ENCODE measurements at regions not wholly inside any gene's neighbourhood (a gene's known extent, or its start where the extent isn't known, plus 50 kb on each side); places are given as distances from the start of the nearest gene placed in this dataset.

- intact Hi-C loops (cut with DNase I), result no loop called here
- WGBS, 2 donors, result 65 to 81% methylated on average over 1 of the region's 1 CpG
- no peak for ATAC-seq
These were observed 355.7 kb downstream of the LRRC70 start for GRCh38 chr5:62934319-62934718.

DNA sequence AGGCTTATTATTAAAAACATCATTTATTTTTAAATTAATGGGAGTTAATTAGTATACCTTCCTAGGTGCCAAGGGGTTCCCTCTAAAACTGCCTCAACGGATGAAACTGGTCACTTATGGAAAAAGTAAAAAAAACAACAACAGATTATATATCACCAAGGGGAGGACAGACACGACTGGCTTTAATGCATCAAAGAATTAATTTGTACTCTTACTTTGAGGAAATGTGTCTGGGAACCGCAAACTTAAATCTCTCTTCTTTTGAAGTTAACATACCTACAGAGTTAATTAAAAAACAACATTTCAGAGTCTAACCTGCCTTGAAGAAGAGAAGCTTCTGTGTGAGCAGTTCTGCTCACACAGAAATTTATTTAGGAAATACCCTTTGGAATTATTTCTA, 354.6 kb downstream of the LRRC70 start:
- H3K9me3 ChIP-seq, result no peaks in the 10 kb centered on the region
- no peaks in the 10 kb centered on the region for H3K36me3 ChIP-seq (replicated peaks in 1 of 2; ENCODE audit: insufficient read depth in 1 of 2, low read depth in 2 of 2)
- DNase-seq (no peak), ATAC-seq (no peak)
- TF ChIP-seq, protein P1, sequence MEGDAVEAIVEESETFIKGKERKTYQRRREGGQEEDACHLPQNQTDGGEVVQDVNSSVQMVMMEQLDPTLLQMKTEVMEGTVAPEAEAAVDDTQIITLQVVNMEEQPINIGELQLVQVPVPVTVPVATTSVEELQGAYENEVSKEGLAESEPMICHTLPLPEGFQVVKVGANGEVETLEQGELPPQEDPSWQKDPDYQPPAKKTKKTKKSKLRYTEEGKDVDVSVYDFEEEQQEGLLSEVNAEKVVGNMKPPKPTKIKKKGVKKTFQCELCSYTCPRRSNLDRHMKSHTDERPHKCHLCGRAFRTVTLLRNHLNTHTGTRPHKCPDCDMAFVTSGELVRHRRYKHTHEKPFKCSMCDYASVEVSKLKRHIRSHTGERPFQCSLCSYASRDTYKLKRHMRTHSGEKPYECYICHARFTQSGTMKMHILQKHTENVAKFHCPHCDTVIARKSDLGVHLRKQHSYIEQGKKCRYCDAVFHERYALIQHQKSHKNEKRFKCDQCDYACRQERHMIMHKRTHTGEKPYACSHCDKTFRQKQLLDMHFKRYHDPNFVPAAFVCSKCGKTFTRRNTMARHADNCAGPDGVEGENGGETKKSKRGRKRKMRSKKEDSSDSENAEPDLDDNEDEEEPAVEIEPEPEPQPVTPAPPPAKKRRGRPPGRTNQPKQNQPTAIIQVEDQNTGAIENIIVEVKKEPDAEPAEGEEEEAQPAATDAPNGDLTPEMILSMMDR (IDR thresholded peaks at IDR 0.05), result no peak
- TF ChIP-seq POLR2A (IDR thresholded peaks at IDR 0.05), result no peak
- H3K4me3 ChIP-seq, result no peak overlapping the region
- intact Hi-C loops (cut with DNase I), result no loop called here
- H3K27me3 ChIP-seq, result no peaks in the 10 kb centered on the region
- H3K27ac ChIP-seq, result no peak overlapping the region
- peaks cover 10% of the 10 kb centered on the region for H3K4me1 ChIP-seq
- 61 to 68% methylated on average over 3 of the region's 3 CpGs for WGBS, 2 donors

More at GRCh38 chr5:62934319-62934718, 355.7 kb downstream of the LRRC70 start:
- TF ChIP-seq, protein P1 (IDR thresholded peaks at IDR 0.05), result no peak
- no peak for TF ChIP-seq POLR2A (IDR thresholded peaks at IDR 0.05)
- Histone ChIP-seq H3K27me3 (no peaks in the 10 kb centered on the region), H3K9me3 (no peaks in the 10 kb centered on the region), H3K4me1 (peaks cover 12% of the 10 kb centered on the region), H3K27ac (no peak overlapping the region), H3K36me3 (replicated peaks in 1 of 2; ENCODE audit: insufficient read depth in 1 of 2, low read depth in 2 of 2) (no peaks in the 10 kb centered on the region), H3K4me3 (no peak overlapping the region)
- DNase-seq, result no peak

DNA sequence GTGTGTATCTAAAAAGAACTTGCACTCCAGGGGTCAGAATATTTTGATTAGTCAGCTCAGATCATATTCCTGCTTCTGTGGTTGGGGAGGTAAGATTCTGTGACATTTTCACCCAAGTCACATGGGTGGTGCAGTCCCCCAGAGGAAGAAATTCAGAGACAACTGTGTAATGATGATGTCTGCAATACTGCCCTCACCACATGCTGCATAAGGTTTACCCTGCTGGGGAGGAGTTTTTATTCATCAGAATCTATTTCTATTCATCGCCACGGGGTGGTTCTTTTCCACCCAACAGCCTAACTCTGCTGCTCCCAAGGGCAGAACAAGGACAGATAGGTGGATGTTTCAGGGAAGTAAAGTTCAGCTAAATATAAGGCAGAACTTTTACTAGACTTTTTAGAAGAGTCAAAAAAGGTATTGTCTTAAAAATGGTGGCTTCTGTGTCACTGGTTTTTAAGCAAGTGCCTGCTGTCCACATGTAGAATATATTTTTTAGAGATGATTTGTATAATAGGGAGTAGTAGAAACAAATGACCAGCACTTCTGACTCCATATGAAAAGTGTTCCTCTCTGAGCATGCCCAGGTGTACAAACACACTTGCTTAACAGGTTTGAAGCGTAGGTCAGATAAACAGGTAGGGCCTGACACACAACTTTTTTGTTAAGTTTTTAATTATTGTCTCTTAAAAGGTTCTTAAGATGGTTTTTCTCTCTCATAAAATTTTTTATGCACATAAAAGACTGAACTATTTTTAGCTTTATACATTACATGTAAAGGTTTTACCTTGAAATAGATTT, 352.7 kb downstream of the LRRC70 start:
- no peak for ATAC-seq
- Histone ChIP-seq H3K9me3 (no peaks in the 10 kb centered on the region), H3K27ac (peak overlapping the region in 1 of 4 donors; percentile 12), H3K4me3 (no peak overlapping the region), H3K27me3 (no peaks in the 10 kb centered on the region), H3K36me3 (replicated peaks in 1 of 2; ENCODE audit: insufficient read depth in 1 of 2, low read depth in 2 of 2) (no peaks in the 10 kb centered on the region), H3K4me1 (no peaks in the 10 kb centered on the region)
- DNase-seq, result peak in 1 of 4 donors; percentile 11
- no peak for TF ChIP-seq POLR2A (IDR thresholded peaks at IDR 0.05)
- TF ChIP-seq, protein P1 (IDR thresholded peaks at IDR 0.05), result no peak
- intact Hi-C loops (cut with DNase I), result no loop called here
- 19 to 20% methylated on average over 3 of the region's 3 CpGs for WGBS, 2 donors

DNA sequence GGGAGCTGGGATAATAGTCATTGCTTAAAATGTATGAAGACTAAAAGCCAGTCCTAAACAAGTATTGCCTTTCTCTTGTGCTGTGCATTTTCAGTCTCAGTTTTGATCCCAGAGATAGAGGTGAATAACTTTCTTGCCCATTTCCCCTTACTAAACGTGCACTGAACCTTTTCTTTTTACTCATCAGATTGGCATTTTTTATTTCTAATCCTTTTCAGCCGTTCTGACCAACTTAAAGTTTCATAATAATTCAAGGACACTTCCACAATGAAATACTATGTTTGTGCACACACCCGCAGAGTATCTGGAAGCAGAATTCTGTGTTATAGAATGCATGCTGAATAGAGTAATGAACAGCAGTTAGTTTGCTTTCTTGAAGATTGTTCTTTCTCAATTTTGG, 343.6 kb downstream of the LRRC70 start:
- intact Hi-C loops (cut with DNase I), result no loop called here
- H3K27ac ChIP-seq, result no peak overlapping the region
- no peak for ATAC-seq
- WGBS, 2 donors, result 26% methylated on average over 3 of the region's 3 CpGs
- H3K27me3 ChIP-seq, result no peaks in the 10 kb centered on the region
- DNase-seq, result no peak
- no peaks in the 10 kb centered on the region for H3K9me3 ChIP-seq
- no peaks in the 10 kb centered on the region for H3K4me1 ChIP-seq
- no peaks in the 10 kb centered on the region for H3K36me3 ChIP-seq (replicated peaks in 1 of 2; ENCODE audit: insufficient read depth in 1 of 2, low read depth in 2 of 2)
- no peak for TF ChIP-seq POLR2A (IDR thresholded peaks at IDR 0.05)
- TF ChIP-seq, protein P1 (IDR thresholded peaks at IDR 0.05), result no peak
- H3K4me3 ChIP-seq, result no peak overlapping the region

DNA sequence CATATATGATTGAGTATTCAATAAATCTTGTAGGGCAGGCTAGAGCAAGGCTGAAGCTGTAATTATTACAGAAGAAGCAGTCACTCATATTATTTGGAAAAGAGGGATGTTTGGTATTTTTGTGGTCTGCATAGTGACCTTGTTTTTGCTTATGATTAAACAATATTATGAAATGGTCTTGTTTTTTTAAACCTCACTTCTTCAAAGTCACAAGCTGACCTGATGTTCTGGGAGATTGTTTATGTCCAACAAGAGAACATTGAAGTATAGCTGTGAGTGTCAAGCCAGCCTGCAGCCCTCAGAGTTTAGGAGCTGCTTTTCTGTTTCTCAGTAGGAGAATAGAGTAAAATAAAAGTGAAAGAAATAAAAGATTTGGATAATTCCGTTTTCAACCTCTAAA, 342.2 kb downstream of the LRRC70 start:
- Histone ChIP-seq H3K9me3 (no peaks in the 10 kb centered on the region), H3K36me3 (replicated peaks in 1 of 2; ENCODE audit: insufficient read depth in 1 of 2, low read depth in 2 of 2) (no peaks in the 10 kb centered on the region), H3K27ac (no peak overlapping the region), H3K4me3 (no peak overlapping the region), H3K27me3 (no peaks in the 10 kb centered on the region), H3K4me1 (no peaks in the 10 kb centered on the region)
- ATAC-seq (no peak), DNase-seq (no peak)
- WGBS, 2 donors, result 38 to 41% methylated on average over 1 of the region's 1 CpG
- intact Hi-C loops (cut with DNase I), result no loop called here
- TF ChIP-seq, protein P1 (IDR thresholded peaks at IDR 0.05), result no peak
- TF ChIP-seq POLR2A (IDR thresholded peaks at IDR 0.05), result no peak
